Bronchial epithelial cell (primary cell): ENCODE measurements at regions not wholly inside any gene's neighbourhood (a gene's known extent, or its start where the extent isn't known, plus 50 kb on each side); places are given as distances from the start of the nearest gene placed in this dataset.

ENCODE experiments used
- DNase-seq: peaks from one replicate; pipeline ENCODE4 v3.0.0-alpha.2; 2010; ENCODE audit warnings: low read depth
- FAIRE-seq: peaks from 2 replicates; lab custom pipeline; 2011; peaks lifted over from hg19 to GRCh38; lab: Jason Lieb, UNC
- H3K27me3 ChIP-seq: 2 replicates; pipeline ENCODE4 v1.5.1; 2011; ENCODE audit warnings: low read length; ENCODE audit not compliant: control insufficient read depth, insufficient read depth
- H3K36me3 ChIP-seq: 2 replicates; pipeline ENCODE4 v1.5.1; 2011; ENCODE audit warnings: low read length; ENCODE audit not compliant: control insufficient read depth, insufficient read depth
- H3K4me3 ChIP-seq: 2 replicates; pipeline ENCODE4 v1.5.1; 2011; ENCODE audit warnings: mild to moderate bottlenecking, low read depth, low read length, control low read depth
- CTCF ChIP-seq: IDR thresholded peaks from 2 replicates; pipeline ENCODE4 v1.5.1; 2011; ENCODE audit warnings: mild to moderate bottlenecking, moderate library complexity, low read length, control low read depth, inconsistent platforms; ENCODE audit not compliant: insufficient read depth, severe bottlenecking

- no peaks in the 10 kb centered on the region for H3K36me3 ChIP-seq
- no peak for TF ChIP-seq CTCF
- FAIRE-seq (no peak), DNase-seq (peak; percentile 48)
- no peaks in the 10 kb centered on the region for H3K27me3 ChIP-seq
- H3K4me3 ChIP-seq, result no peak overlapping the region
Observed at GRCh38 chr6:113301651-113302050, 555.5 kb upstream of the MARCKS start.

DNA sequence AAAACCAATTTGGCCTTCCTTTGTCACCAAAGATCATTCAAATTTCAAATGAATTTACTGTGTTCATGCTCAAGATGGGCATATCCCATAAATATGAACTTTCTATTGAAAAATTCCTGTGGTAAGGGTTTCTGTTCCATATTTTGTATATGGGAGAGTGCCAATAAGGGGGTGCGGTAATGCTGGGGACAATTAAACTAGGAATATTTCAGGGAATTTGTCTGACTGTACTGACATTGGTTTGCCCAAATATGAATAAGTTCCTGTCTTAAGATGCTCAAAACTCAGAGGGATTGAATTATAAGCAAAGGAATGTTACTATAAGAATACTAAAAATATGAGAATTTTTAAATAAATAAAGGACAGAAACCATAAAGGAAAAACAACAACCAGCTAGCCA is 553.0 kb upstream of the MARCKS start:
- H3K27me3 ChIP-seq, result no peaks in the 10 kb centered on the region
- no peak overlapping the region for H3K4me3 ChIP-seq
- FAIRE-seq (no peak), DNase-seq (no peak)
- TF ChIP-seq CTCF, result no peak
- H3K36me3 ChIP-seq, result no peaks in the 10 kb centered on the region

DNA sequence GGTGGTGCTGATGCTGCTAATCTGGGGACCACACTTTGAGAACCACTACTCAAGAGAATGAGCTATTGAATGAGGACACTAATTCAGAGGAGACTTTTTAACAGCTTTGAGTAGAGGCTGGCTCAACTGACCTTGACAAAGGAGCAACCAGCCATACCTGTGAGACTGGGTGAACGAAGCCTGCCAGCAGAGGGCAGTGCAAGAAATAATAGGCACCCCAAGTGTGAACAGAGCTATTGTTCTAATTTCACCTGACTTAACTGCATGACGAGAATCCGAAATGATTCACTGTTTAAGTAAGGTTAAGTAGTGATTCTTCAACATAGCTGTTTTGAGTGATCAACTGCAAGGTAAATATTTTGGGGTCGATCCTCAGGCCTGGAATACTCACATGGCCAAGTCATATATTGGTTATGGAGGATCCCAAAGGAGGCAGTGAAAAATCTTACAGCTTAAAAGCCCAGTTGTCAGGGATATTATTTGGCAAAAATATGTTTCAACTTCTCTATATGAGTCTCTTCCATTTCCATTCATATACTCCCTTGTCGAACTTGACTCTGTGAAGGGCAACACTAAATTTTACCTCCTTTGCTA is 550.5 kb upstream of the MARCKS start:
- peak; percentile 86 for DNase-seq

DNA sequence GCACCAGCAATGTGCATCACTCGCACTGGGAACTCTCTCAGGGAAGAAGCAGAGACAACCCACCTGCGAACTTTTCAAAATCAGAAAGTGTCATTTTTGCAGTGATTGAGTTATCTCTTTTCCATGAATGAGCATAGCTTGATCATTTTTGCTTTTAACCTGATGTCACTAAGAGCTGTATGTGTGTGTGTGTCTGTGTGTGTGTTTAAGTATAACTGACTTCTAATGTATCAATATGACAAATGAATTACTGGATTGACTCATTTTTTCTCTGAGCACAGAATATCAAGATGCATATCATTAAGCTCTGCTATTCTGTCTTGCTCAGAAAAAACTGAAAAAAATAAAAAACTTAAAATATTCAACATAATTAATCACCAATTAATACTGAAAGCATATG is 548.9 kb upstream of the MARCKS start:
- TF ChIP-seq CTCF, result no peak
- no peak for FAIRE-seq
- H3K4me3 ChIP-seq, result no peak overlapping the region

More for the DNA sequence above, 550.5 kb upstream of the MARCKS start:
- Histone ChIP-seq H3K4me3 (no peak overlapping the region), H3K36me3 (no peaks in the 10 kb centered on the region), H3K27me3 (no peaks in the 10 kb centered on the region)
- no peak for FAIRE-seq
- peak; percentile 81 for TF ChIP-seq CTCF

GRCh38 chr6:113313841-113314240 is 543.3 kb upstream of the MARCKS start:
- H3K4me3 ChIP-seq, result no peak overlapping the region
- no peaks in the 10 kb centered on the region for H3K27me3 ChIP-seq
- no peak for FAIRE-seq
- TF ChIP-seq CTCF, result no peak
- H3K36me3 ChIP-seq, result no peaks in the 10 kb centered on the region
- no peak for DNase-seq

More for the DNA sequence above, 548.9 kb upstream of the MARCKS start:
- Histone ChIP-seq H3K36me3 (no peaks in the 10 kb centered on the region), H3K27me3 (no peaks in the 10 kb centered on the region)
- DNase-seq, result no peak

DNA sequence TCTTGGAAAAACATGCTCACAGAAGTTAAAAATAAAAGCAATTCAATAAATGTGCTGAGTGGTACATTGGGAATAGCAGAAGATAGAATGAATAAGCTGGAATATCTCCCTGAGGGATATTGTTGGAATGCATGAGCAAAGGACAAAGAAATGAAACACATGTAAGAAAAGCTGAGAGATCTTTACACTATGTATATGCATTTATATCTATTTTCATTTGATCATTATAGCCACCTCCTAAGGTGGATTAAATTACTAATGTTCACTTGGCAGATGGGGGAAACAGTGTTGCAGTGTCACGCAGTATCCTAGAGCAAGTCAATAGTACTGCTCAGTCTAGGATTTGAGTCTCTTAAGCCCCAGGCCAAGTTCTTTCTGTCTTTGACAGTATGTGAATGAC is 542.0 kb upstream of the MARCKS start:
- H3K27me3 ChIP-seq, result no peaks in the 10 kb centered on the region
- no peak overlapping the region for H3K4me3 ChIP-seq
- FAIRE-seq (no peak), DNase-seq (no peak)
- TF ChIP-seq CTCF, result no peak
- H3K36me3 ChIP-seq, result no peaks in the 10 kb centered on the region
